Omental fat pad (tissue), 3 donors: ENCODE measurements at regions not wholly inside any gene's neighbourhood (a gene's known extent, or its start where the extent isn't known, plus 50 kb on each side); places are given as distances from the start of the nearest gene placed in this dataset.

Source experiments
- ATAC-seq: fragments of 150-250 bp; one replicate; pipeline ENCODE4 v1.9.1; 2016; ENCODE audit warnings: mild to moderate bottlenecking, moderate library complexity; ENCODE audit not compliant: low FRiP score
- DNase-seq: peaks from one replicate; pipeline ENCODE4 v3.0.0-alpha.2; 2019; ENCODE audit warnings: low spot score
- TF ChIP-seq, protein P1 (sequence below), 3 donors: fragments of 450-650 bp; IDR thresholded peaks; one replicate each; pipeline ENCODE4 v1.5.1; 2016 to 2017; ENCODE audit warnings: antibody characterized with exemption in 3 of 3, mild to moderate bottlenecking in 3 of 3, moderate library complexity in 2 of 3

GRCh38 chr10:128556182-128557110, 430.2 kb upstream of the MKI67 start:
- TF ChIP-seq, protein P1, sequence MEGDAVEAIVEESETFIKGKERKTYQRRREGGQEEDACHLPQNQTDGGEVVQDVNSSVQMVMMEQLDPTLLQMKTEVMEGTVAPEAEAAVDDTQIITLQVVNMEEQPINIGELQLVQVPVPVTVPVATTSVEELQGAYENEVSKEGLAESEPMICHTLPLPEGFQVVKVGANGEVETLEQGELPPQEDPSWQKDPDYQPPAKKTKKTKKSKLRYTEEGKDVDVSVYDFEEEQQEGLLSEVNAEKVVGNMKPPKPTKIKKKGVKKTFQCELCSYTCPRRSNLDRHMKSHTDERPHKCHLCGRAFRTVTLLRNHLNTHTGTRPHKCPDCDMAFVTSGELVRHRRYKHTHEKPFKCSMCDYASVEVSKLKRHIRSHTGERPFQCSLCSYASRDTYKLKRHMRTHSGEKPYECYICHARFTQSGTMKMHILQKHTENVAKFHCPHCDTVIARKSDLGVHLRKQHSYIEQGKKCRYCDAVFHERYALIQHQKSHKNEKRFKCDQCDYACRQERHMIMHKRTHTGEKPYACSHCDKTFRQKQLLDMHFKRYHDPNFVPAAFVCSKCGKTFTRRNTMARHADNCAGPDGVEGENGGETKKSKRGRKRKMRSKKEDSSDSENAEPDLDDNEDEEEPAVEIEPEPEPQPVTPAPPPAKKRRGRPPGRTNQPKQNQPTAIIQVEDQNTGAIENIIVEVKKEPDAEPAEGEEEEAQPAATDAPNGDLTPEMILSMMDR (IDR thresholded peaks at IDR 0.05) = no peak
- ATAC-seq = no peak
- no peak for DNase-seq

DNA sequence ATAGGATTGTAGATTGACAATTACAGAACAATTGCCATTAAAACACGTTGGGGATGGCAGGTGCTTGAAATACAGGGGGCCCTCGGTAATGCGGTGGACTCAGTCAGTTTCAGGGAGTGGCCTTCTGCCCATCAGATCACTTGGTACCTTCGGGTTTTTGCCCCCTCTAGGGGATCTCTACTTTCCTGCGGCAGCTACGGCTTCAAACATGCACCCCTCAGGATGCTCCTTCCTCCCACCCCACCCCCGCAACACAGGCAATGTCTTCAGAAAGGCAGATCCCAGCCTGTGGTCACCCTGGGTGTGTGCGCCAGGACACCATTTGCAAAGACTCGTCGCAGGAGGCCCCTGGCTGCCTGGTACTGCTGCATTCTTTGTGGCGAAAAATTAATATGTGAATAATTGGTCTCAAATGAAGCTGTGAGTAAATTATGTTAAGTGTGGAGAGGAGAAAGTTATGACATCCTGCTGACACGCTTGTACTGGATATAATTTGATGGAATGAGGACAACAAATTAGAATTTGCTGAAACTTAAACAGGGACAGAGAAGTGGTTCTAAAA, 431.0 kb upstream of the MKI67 start:
- TF ChIP-seq, protein P1 (IDR thresholded peaks at IDR 0.05) = no peak
- DNase-seq (no peak), ATAC-seq (no peak)

DNA sequence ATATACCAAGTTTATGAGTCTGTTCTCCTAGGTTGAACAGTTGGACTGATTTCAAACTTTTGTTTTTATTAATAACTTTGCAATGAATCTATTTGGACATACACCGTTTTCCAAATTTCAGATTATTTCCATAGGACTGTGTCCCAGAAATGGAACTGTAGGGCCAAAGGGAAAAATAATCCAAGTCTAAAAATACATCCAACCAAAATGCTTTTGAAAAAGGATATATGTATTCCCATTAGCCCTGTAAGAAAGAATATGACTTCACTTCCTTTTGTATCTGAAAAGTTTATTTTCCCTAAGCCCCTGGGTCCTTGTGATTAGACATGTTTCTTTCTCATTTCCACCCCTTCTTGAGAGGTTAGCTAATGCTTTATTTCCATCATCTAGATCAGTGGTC, 434.2 kb upstream of the MKI67 start:
- ATAC-seq (no peak), DNase-seq (no peak)
- TF ChIP-seq, protein P1 (IDR thresholded peaks at IDR 0.05) = no peak

DNA sequence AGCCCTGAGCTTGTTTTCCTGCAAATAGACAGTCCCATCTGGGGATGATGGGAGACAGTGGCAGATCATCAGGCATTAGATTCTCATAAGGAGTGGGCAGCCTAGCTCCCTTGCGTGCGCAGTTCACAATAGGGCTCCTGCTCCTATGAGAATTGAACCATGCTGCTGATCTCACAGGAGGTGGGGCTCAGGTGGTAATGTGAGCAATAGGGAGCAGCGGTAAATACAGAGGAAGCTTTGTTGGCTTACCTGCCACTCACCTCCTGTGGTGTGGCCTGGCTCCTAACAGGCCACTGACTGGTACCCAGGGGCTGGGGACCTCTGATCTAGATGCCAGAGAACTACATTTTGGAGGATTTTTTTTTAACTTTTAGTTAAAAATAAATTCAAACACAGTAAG, 434.8 kb upstream of the MKI67 start:
- no peak for DNase-seq
- TF ChIP-seq, protein P1 (IDR thresholded peaks at IDR 0.05) = no peak
- ATAC-seq = no peak

- TF ChIP-seq, protein P1 (IDR thresholded peaks at IDR 0.05) = no peak
- ATAC-seq (no peak), DNase-seq (no peak)
These were observed 437.2 kb upstream of the MKI67 start for GRCh38 chr10:128563387-128563786.

- DNase-seq (no peak), ATAC-seq (no peak)
- TF ChIP-seq, protein P1 (IDR thresholded peaks at IDR 0.05) = no peak
These were observed 437.7 kb upstream of the MKI67 start for GRCh38 chr10:128563904-128564303.
